A673 (cell line): ENCODE measurements at regions not wholly inside any gene's neighbourhood (a gene's known extent, or its start where the extent isn't known, plus 50 kb on each side); places are given as distances from the start of the nearest gene placed in this dataset.
"Not testable (repeated sequence)": the region's sequence is repeated elsewhere in the genome, so short reads cannot be mapped to it uniquely, and the experiment has no call there.

Source experiments
- BruUV-seq: library from RNA; stranded (reverse); fragments of 400-500 nt; replicated peaks from 2 replicates; lab custom pipeline; 2021; lab: Mats Ljungman, UMichigan
- CTCF ChIA-PET: fragments of 300-600 bp; sonication (Branson Sonifier 250); formaldehyde crosslinking; loops from one replicate; lab custom pipeline; 2022; ENCODE audit warnings: antibody characterized with exemption; lab: Charles Lee
- POLR2A ChIA-PET: fragments of 300-600 bp; sonication (Branson Sonifier 250); formaldehyde crosslinking; loops from one replicate; lab custom pipeline; 2022; ENCODE audit warnings: antibody characterized with exemption; ENCODE audit not compliant: low non-redundant PET; lab: Charles Lee
- DNase-seq: peaks from one replicate; pipeline ENCODE4 v3.0.0-alpha.2; 2015; ENCODE audit warnings: low spot score
- H3K27ac ChIP-seq: fragments of 200-600 bp; sonication (generic); 2 replicates; pipeline ENCODE4 v1.5.1; 2016; ENCODE audit warnings: mixed run types, low read depth, mild to moderate bottlenecking, mixed read lengths, antibody characterized with exemption, low read length; ENCODE audit not compliant: poor library complexity, severe bottlenecking
- H3K27me3 ChIP-seq: fragments of 200-600 bp; sonication (generic); replicated peaks from 2 replicates; pipeline ENCODE4 v1.6.1; 2017; ENCODE audit warnings: mixed run types, low read depth, mild to moderate bottlenecking, mixed read lengths, antibody characterized with exemption, low read length; ENCODE audit not compliant: insufficient read depth, poor library complexity
- H3K36me3 ChIP-seq: fragments of 200-600 bp; sonication (generic); 2 replicates; pipeline ENCODE4 v1.6.1; 2016; ENCODE audit warnings: mixed run types, mild to moderate bottlenecking, mixed read lengths, antibody characterized with exemption, low read length; ENCODE audit not compliant: insufficient read depth, poor library complexity, severe bottlenecking
- H3K4me1 ChIP-seq: fragments of 200-600 bp; sonication (generic); 2 replicates; pipeline ENCODE4 v1.6.1; 2017; ENCODE audit warnings: mixed run types, mild to moderate bottlenecking, mixed read lengths, antibody characterized with exemption, low read length; ENCODE audit not compliant: insufficient read depth, poor library complexity, severe bottlenecking
- H3K4me3 ChIP-seq: fragments of 200-600 bp; sonication (generic); 2 replicates; pipeline ENCODE4 v1.5.1; 2016; ENCODE audit warnings: low read depth, mixed run types, mild to moderate bottlenecking, mixed read lengths, low read length; ENCODE audit not compliant: poor library complexity, severe bottlenecking
- H3K9me3 ChIP-seq: fragments of 200-600 bp; sonication (generic); 2 replicates; pipeline ENCODE4 v1.6.1; 2016; ENCODE audit warnings: mixed run types, low read depth, mild to moderate bottlenecking, mixed read lengths, antibody characterized with exemption, low read length; ENCODE audit not compliant: poor library complexity, severe bottlenecking
- EZH2 ChIP-seq: fragments of 200-600 bp; sonication (generic); IDR thresholded peaks from 2 replicates; pipeline ENCODE4 v1.6.1; 2017; ENCODE audit warnings: borderline replicate concordance, low read depth, mild to moderate bottlenecking, mixed read lengths, antibody characterized with exemption, low read length; ENCODE audit not compliant: poor library complexity, severe bottlenecking
- intact Hi-C: fragments of 100-400 bp; cut with micrococcal nuclease; formaldehyde crosslinking; loops from one replicate; pipeline ENCODE4 v1.10.0; 2022; ENCODE audit not compliant: unreplicated experiment
- TF ChIP-seq, protein P1 (sequence below): fragments of 300-800, 200-600 bp; sonication (generic); conservative IDR thresholded peaks from 2 replicates; pipeline ENCODE4 v1.5.1; 2017; ENCODE audit warnings: low read depth, mild to moderate bottlenecking, antibody characterized with exemption, low read length, moderate library complexity, mixed read lengths

DNA sequence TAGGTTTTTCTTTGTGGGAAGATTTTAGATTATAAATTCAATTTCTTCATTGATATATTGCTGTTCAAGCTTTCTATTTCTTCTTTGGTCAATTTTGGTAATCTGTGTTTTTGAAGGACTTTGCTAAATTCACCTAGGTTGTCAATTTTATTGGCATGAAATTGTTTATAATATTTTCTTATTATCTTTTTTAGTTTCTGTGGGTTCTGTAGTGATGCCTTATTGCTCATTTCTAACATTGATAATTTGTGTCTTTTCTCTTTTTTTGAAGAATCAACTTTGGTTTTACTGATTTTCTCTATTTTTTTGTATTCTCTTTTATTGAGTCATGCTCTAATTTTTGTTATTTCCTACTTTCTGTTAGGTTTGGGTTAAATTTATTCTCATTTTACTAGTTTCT is 123.2 kb downstream of the ADSS2 start:
- no peaks in the 10 kb centered on the region for H3K36me3 ChIP-seq
- ChIA-PET CTCF (no interaction called here), POLR2A (no interaction called here)
- H3K4me1 ChIP-seq: no peaks in the 10 kb centered on the region
- DNase-seq: no peak
- intact Hi-C loops: no loop called here
- H3K4me3 ChIP-seq: no peak overlapping the region
- no TSS peak for BruUV-seq
- peaks cover 4% of the 10 kb centered on the region for H3K9me3 ChIP-seq
- H3K27ac ChIP-seq: no peak overlapping the region
- TF ChIP-seq EZH2: no peak
- TF ChIP-seq, protein P1, sequence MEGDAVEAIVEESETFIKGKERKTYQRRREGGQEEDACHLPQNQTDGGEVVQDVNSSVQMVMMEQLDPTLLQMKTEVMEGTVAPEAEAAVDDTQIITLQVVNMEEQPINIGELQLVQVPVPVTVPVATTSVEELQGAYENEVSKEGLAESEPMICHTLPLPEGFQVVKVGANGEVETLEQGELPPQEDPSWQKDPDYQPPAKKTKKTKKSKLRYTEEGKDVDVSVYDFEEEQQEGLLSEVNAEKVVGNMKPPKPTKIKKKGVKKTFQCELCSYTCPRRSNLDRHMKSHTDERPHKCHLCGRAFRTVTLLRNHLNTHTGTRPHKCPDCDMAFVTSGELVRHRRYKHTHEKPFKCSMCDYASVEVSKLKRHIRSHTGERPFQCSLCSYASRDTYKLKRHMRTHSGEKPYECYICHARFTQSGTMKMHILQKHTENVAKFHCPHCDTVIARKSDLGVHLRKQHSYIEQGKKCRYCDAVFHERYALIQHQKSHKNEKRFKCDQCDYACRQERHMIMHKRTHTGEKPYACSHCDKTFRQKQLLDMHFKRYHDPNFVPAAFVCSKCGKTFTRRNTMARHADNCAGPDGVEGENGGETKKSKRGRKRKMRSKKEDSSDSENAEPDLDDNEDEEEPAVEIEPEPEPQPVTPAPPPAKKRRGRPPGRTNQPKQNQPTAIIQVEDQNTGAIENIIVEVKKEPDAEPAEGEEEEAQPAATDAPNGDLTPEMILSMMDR: no peak
- H3K27me3 ChIP-seq: no peaks in the 10 kb centered on the region

DNA sequence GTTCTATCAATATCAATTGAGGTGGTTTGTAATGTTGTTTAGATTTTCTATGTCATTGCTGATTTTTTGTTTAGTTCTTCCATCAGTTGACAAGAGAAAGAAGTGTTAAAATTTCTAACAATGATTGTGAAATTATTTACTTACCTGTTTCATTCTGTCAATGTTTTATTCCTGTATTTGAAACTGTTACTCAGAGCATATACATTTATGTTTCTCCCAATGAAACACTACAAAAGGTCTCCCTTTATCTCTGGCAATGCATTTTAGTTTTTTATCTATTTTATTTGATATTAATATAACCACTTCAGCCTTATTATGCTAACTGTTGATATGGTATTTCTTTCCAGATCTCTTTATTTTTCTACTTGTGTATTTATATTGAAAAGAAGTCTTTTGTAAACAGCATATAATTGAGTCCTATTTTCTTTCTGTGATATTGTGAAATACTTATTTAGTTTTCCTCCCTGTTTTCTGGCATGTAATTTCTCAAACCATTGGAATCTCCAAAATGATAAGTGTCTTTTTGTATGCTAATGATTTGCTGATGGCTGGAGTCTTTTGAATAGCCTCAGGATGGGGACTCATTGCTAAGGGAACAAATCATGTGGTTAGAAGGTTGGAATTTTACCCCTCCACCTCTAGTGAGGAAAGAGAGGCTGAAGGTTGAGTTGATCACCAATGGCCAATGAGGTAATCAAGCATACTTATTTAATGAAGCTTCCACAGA is 122.0 kb downstream of the ADSS2 start:
- no peak overlapping the region for H3K27ac ChIP-seq
- ChIA-PET POLR2A (no interaction called here), CTCF (no interaction called here)
- intact Hi-C loops: no loop called here
- BruUV-seq: no TSS peak
- no peak for DNase-seq
- H3K9me3 ChIP-seq: peaks cover 4% of the 10 kb centered on the region
- TF ChIP-seq EZH2: no peak
- TF ChIP-seq, protein P1: no peak
- H3K27me3 ChIP-seq: no peaks in the 10 kb centered on the region
- H3K36me3 ChIP-seq: no peaks in the 10 kb centered on the region
- no peak overlapping the region for H3K4me3 ChIP-seq
- no peaks in the 10 kb centered on the region for H3K4me1 ChIP-seq

DNA sequence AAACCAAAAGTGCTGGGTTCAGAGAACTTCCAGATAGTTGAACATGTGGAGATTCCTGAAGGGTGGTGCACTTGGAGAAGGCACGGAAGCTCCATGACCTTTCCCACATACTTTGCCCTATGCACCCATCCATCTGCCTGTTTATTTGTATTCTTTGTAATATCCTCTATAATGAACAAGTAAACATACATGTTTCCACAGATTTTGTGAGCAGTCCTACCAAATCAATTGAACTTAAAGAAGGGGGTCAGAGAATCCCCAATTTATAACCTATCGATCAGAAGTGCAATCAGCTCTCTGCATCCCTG is 121.4 kb downstream of the ADSS2 start:
- no peaks in the 10 kb centered on the region for H3K27me3 ChIP-seq
- ChIA-PET POLR2A (no interaction called here), CTCF (no interaction called here)
- no peak overlapping the region for H3K4me3 ChIP-seq
- intact Hi-C loops: no loop called here
- no peak for DNase-seq
- H3K4me1 ChIP-seq: no peaks in the 10 kb centered on the region
- no peaks in the 10 kb centered on the region for H3K36me3 ChIP-seq
- H3K27ac ChIP-seq: no peak overlapping the region
- BruUV-seq: no TSS peak
- TF ChIP-seq, protein P1: no peak
- no peak for TF ChIP-seq EZH2
- peaks cover 4% of the 10 kb centered on the region for H3K9me3 ChIP-seq

DNA sequence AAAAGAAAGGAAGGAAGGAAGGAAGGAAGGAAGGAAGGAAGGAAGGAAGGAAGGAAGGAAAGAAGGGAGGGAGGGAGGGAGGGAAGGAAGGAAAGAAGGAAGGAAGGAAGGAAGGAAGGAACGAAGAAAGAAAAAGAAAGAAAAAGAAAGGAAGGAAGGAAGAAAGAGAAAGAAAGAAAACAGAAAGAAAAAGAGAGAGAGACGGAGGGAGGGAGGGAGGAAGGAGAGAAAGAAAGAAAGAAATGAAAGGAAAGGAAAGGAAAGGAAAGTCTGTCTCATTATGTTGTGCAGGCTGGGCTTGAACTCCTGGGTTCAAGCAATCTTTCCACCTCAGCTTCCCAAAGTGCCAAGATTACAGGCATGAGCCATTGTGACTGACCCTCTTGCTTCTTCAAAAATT is 118.9 kb downstream of the ADSS2 start:
- H3K27me3 ChIP-seq, BruUV-seq, H3K36me3 ChIP-seq, H3K4me3 ChIP-seq, H3K27ac ChIP-seq, CTCF ChIA-PET, DNase-seq, intact Hi-C loops, H3K4me1 ChIP-seq, H3K9me3 ChIP-seq, POLR2A ChIA-PET: not testable (repeated sequence)

DNA sequence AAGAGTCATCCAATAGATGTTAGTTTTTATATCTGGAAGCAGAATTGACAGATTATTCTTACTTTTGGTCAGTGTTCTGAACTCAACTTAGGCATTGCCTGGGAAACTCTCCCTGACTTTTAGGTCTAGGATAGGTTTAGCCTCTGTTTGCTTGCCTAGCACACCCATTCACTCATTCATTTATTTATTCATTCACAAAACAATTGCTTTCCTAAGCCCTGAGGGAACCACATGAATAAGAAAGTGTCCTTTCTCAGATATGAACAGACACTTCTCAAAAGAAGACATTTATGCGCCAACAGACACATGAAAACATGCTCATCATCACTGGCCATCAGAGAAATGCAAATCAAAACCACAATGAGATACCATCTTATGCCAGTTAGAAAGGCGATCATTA is 117.4 kb downstream of the ADSS2 start:
- H3K9me3 ChIP-seq, H3K27me3 ChIP-seq, POLR2A ChIA-PET, intact Hi-C loops, DNase-seq, CTCF ChIA-PET, H3K4me3 ChIP-seq, H3K27ac ChIP-seq, H3K4me1 ChIP-seq, BruUV-seq, H3K36me3 ChIP-seq: not testable (repeated sequence)
